GM19452 (cell line): ENCODE measurements at regions not wholly inside any gene's neighbourhood (a gene's known extent, or its start where the extent isn't known, plus 50 kb on each side); places are given as distances from the start of the nearest gene placed in this dataset.

Experiments
- ATAC-seq: cut with Tn5 transposase; IDR thresholded peaks from one replicate; pipeline ENCODE4 v1.9.1; 2021; ENCODE audit not compliant: unreplicated experiment

DNA sequence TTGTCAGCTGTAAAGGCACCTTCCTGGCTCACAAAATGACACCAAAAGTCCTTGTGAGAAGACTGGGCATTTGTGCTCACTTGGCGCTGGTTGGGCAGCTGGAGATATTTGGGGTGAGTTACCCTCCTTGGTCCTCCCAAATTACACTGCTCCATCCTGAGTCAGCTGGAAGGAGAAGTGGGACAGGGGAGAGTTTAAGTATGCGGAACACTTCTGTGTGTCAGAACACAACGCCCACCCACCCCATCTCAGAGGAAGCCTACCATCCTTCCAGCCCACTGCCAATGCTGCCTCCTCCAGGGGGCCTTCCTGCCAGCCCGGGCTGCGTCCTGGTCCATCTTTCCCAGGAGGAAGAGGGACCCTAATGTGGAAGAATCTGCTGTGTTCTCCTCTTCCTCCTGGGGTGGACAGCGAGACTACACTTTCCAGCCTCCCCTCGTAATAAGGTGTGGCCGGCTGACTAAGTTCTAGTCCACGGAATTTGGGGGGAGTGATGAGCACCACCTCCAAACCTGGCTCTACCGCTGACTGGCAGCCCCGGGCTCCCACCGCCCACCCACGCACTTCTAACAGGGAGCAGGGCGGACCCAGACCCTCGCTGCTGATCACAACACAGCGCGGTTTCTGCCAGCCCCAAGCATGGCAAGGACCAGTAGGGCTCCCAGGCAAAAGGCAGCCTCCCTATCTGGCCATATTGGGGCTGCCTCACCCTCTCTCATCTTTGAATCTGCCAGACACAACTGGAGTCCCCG, 265.0 kb downstream of the XXYLT1 start:
- ATAC-seq: no peak

DNA sequence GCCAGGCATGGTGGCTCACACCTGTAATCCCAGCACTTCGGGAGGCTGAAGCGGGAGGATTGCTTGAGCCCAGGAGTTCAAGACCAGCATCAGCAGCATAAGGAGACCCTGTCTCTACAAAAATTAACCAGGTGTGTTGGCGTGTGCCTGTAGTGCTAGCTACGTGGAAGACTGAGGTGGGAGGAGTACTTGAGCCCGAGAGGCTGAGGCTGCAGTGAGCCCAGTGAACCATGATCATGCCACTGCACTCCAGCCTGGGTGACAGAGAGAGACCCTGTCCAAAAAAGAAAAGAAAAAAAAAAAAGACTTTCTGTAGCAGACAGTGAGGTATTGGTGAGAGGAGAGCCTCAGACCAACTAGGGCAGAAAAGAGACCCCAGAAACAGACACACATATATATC, 263.8 kb downstream of the XXYLT1 start:
- no peak for ATAC-seq

DNA sequence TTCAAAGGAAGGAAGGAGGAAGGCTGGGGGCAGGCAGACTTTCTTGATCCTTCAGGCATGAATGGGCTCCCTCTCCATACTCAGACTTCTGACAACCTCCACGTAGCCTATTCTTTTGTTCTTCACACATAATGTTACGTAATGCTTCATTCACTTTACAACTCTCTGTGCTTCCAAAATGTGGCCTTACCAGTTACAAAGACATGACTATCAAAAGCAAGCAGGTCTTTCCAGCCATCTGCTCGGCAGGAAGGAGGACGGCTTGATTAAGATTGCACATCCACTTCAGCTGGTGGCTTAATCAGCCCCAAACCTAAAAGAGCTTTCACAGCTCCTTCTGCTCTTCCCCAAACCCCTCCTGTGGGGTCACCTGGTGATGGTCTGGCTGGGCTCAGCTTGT, 263.2 kb downstream of the XXYLT1 start:
- no peak for ATAC-seq

DNA sequence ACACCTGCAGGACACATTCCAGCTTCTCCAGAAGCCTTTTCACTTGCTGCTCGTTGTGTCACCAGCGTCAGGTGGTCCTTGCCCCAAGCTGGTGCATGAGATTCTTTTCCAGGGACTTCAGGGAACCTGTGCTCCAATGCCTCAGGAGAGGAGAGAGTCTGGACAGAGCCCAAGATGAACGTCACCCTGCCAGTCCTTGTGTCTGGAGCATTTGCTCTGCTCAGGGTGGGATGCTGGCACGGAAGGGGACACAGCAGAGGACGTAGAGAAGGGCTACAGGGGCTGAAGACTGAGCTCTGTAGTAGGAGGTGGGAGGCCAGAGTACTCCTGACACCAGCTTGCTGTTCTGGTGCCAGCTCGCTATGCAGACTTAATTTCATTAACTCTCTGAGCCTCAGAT, 262.1 kb downstream of the XXYLT1 start:
- ATAC-seq: no peak

DNA sequence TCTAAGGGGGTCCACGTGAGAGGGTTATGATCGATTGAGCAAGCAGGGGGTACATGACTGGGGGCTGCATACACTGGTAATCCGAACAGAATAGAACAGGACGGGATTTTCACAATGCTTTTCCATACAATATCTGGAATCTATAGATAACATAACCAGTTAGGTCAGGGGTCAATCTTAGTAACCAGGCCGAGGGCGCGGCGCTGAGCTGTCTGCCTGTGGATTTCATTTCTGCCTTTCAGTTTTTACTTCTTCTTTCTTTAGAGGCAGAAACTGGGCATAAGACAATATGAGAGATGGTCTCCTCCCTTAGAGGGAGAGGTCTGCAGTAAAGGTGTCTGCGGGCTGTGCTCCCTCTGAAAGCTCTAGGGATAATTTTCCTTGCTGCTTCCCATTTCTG, 261.3 kb downstream of the XXYLT1 start:
- ATAC-seq: no peak

DNA sequence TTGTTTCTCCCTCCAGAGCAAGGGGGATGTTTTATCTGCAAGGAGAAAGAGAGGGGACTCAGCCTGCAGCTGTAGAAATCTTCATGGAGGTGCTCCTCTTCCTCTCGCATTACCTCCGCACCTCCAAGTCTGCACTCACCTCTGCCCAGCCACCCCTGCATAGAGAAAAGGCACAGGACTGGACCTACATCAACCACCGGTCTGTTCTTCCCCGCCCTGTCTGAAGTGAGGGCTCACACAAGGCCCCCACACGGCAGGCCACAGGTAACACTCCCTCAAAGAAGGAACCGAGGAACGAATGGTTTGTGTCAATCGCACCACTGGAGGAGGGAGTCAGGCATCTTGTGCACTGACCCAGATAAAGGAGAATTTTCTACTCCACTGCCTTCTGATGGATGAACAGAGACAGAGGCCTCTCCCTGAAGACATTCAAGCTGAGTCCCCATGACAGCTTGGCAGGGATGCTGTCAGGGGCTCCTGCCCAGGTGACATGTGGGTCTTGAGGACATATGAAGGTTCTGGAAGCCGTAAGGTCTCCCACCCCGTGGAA, 260.3 kb downstream of the XXYLT1 start:
- ATAC-seq: no peak

DNA sequence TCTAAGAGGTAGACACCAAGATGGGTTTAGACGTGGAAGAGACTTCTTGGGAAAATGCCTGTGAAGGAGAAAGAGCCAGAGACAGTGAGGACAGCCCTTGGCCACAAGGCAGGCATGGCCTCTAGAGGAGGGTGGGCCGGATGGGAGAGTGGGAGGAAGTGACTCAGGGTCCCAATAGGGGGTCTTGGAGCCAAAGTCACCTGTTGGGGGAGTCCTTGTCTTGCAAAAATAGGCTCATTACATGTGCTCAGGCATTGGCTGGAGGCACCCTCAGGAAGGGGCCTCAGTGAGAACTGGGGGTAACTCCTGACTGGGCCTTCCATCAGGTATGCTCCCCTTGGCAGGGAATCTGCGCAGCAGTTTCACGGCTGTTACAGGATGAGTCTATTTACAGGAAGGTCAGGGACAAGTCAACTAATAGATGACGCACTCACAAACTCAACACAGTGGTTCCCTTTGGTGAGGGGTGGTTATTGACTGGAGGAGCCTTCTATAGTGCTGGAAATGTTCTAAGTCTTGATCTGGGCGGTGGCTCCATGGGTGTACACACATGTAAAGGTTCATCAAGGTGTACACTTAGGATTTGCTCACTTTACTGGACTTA, 259.6 kb downstream of the XXYLT1 start:
- no peak for ATAC-seq

DNA sequence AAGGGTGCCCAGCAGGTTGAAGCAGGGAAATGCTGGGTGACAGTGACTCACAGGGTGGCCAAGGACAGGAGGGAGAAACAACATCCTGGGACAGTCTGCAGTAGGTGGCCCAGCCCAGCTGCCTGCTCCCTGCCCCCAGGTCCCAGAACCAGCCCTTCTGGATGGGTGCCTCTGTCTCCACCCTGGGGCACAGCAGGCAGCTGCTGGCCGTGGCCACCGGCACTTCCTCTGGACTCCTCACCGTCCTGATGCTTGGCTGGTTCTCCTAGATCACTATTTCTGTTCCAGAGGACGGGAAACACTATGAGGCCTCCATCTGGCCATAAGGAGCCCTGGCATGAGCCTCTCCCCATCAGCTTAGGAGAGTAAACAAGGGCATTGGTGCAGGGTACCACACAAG, 258.9 kb downstream of the XXYLT1 start:
- no peak for ATAC-seq

DNA sequence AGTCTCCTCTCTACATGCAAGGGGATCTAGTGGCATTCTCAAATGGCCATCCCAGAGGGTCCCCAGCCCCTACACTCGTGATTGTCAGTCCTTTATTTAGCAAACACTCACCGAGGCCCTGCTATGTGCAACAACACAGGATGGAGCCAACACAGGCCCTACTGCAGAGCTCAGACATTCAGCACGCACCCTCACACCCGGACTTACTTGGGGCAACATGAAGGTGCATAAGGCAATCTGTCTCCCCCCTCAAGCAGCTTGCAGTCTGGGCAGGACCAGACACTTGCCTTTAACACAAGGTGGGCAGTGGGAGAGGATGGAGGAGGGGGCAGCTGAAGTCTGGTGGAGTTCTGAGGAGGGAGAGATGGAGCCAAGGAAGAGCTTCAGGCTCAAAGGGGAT, 258.4 kb downstream of the XXYLT1 start:
- ATAC-seq: no peak

DNA sequence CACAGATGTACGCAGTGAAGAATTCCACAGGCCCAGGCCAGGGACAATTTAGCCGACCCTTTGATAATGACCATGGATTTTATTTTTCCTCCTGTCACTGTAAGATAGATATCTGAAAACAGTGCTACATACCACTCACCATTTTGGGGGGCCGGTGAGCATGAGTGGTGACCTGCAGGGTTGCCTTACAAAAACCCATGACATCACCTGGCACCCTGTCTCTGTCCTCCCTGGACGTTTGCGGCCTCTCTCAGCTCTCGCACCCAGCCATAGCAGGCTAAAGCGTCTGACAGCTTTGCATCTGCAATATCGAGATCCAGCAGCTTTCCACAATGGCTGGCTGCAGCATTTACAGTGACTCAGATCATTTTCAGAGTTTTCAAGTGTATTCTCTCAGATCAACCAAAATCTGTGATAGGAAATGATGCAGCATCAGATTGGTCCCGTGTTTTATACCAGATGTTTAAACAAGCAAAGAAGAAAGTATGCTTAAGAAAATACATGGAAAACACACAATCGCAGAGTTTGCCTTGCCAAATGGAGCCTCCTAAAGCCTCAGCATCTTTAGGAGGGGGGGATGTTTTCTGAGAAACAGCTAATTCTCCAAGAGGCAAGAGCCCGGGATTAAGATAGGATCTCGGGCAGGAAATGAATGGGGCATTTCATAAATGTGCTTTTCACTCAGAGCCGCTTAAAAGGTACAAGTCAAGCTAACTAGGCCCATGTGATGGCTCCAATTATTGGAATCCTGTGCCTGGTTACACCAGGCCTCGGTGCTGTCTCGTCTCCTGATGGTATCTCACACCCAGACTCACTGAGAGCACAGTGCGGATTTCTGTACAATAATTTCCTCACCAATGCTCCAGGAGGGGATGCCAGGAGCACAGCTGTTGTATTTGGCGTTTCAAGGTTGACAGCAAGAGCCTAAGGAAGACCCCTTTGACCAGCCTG, 257.3 kb downstream of the XXYLT1 start:
- no peak for ATAC-seq

DNA sequence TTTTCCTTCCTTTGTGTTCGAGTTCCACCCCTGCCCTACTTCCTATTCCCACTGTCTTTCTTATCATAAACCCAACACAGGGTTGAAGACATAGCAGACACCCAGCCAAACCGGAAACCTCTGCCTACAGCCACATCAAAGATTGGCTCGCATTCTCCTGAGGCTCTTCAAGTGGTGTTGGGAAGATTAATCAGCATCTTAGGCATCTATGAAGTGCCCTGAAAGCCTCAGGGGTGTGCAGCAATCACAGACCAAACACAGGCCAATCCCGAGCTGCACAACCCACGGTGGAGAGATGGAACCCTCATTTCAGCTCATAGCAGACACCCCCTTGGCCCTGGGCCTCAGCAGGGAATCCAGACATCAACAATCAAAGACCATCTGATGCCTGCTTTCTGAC, 255.9 kb downstream of the XXYLT1 start:
- no peak for ATAC-seq

DNA sequence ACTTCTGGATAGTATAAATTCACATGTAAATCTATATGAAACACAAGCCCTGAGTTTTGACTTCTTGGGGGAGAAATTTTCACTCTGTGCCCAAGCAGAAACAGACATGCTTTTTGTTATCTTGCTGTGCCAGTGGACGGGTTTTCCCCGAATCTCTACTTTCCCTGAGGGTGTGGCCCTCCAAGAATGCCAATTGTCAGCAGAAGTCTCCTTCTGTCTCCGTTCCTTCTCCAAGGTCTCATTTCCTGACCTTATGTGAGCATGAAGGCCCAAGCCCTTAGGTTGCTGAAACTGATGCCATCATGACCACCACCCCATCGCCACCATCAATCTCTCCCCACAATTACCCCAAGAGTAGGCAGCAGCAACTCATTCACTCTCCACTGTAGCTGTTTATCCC, 253.8 kb downstream of the XXYLT1 start:
- ATAC-seq: no peak
